H1 (cell line): ENCODE measurements at regions not wholly inside any gene's neighbourhood (a gene's known extent, or its start where the extent isn't known, plus 50 kb on each side); places are given as distances from the start of the nearest gene placed in this dataset.

Source experiments
- EP300 ChIP-seq, 2 experiments: IDR thresholded peaks; 1 replicate in 1 of 2; 2 replicates in 1 of 2; pipeline ENCODE4 v1.6.1; 2011 to 2012; ENCODE audit warnings: low read depth in 2 of 2, low read length in 2 of 2, mild to moderate bottlenecking in 2 of 2, borderline replicate concordance in 1 of 2, inconsistent platforms in 1 of 2, moderate library complexity in 1 of 2
- YY1 ChIP-seq: IDR thresholded peaks from 2 replicates; pipeline ENCODE4 v1.6.1; 2011; ENCODE audit warnings: low read depth, mild to moderate bottlenecking, low read length

GRCh38 chr9:24144796-24145195 lies 318.8 kb upstream of the ELAVL2 start:
- TF ChIP-seq YY1, result no peak
- no peak for TF ChIP-seq EP300 (IDR thresholded peaks at IDR 0.05; ENCODE audit: borderline replicate concordance in 1 of 2, low read depth in 2 of 2, low read length in 2 of 2)
